NCI-H1436 treated with DMSO at 0.1 percent for 48 hours (cell line): ENCODE measurements at regions not wholly inside any gene's neighbourhood (a gene's known extent, or its start where the extent isn't known, plus 50 kb on each side); places are given as distances from the start of the nearest gene placed in this dataset.
"Not testable (repeated sequence)": the region's sequence is repeated elsewhere in the genome, so short reads cannot be mapped to it uniquely, and the experiment has no call there.

Experiments used
- DNase-seq: peaks from one replicate; lab custom pipeline; 2025; lab: John Stamatoyannopoulos, UW

- DNase-seq: peak; percentile 42
These were observed 86.4 kb upstream of the SEZ6L start for GRCh38 chr22:26082866-26083265.

DNA sequence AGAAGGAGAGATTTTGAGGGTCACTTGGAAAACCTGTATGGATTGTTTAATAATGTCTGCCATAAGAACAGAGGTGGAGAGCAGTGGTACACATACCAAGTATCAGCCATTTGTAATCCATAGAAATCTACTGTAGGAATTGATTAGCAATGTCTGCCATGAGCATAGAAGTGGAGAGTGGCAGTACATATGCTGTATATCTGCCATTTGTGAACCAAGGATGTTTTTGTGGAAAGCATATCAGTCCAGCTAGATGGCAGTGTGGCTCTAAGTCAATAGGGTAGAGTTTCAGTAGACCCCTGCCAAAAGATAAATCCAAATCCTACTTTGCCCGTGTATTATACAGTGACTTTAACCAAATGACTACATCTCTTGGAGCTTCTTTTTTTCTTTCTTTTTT is 82.9 kb upstream of the SEZ6L start:
- peak; percentile 30 for DNase-seq

GRCh38 chr22:26087816-26088215 is 81.4 kb upstream of the SEZ6L start:
- no peak for DNase-seq

DNA sequence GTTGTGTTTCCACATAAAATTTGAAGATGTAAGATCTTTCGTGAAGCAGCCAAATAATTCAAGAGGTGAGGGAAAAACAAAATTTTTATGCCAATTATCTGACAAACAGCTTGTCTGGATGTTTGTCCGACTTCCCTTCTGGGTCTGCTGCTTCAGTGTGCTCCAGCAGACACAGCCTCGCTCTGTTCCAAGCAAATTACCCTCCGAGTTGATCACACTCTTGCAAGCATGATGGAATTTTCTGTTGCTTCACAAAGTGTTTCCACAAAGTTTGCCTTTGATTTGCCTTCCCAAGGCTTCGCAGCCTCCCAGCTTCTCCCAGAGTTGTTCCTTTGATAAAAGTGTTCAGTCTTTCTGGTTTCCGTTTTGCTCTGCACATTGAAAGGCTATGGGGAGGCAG is 78.4 kb upstream of the SEZ6L start:
- DNase-seq: no peak

DNA sequence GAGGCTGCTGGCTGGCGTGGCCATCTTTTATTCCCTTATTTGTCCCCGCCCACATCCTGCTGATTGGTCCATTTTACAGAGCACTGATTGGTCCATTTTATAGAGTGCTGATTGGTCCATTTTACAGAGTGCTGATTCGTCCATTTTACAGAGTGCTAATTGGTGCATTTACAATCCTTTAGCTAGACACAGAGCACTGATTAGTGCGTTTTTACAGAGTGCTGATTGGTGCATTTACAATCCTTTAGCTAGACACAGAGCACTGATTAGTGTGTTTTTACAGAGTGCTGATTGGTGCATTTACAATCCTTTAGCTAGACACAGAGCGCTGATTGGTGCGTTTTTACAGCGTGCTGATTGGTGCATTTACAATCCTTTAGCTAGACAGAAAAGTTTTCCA is 74.8 kb upstream of the SEZ6L start:
- not testable (repeated sequence) for DNase-seq

GRCh38 chr22:26095256-26095956 is 73.9 kb upstream of the SEZ6L start:
- DNase-seq: no peak

- DNase-seq: no peak
These were observed 71.9 kb upstream of the SEZ6L start for GRCh38 chr22:26097411-26097810.

DNA sequence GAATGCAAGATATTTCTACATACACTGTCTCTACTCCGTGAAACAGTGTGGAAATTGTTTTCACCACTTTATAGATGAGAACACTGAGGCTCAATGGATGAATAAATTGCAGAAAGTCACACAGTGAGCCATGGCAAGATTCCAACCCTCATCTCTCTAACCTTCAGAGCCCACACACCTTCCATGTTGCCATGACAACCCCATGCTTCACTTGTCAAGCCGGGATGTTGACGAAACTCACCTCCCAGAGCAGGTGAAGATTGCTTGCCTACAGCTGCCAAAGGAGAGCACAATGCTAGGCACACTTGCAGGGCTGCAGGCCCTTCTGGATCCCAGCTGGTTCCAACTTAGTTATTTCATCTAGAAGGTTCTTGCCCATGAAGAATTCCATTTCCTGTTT is 71.4 kb upstream of the SEZ6L start:
- no peak for DNase-seq

GRCh38 chr22:26103023-26103422 is 66.2 kb upstream of the SEZ6L start:
- no peak for DNase-seq

DNA sequence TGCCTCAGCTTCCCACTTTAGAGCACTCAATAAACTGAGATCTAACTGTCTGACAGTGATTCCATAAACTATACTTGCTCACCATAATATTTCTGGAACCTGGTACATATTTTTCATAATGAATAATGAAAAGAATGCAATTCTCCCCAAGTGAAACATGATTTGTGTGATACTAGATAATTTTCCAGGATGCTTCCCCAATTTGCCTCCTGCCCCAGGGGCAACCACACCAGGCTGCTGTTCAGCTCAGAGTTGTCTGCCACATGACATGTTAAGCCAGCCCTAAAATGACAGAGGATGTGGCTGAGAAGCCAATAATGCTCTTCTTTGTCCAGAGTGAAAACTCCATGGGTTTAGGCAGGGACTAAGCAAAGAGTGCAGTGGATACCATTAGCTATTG is 62.9 kb upstream of the SEZ6L start:
- DNase-seq: no peak

DNA sequence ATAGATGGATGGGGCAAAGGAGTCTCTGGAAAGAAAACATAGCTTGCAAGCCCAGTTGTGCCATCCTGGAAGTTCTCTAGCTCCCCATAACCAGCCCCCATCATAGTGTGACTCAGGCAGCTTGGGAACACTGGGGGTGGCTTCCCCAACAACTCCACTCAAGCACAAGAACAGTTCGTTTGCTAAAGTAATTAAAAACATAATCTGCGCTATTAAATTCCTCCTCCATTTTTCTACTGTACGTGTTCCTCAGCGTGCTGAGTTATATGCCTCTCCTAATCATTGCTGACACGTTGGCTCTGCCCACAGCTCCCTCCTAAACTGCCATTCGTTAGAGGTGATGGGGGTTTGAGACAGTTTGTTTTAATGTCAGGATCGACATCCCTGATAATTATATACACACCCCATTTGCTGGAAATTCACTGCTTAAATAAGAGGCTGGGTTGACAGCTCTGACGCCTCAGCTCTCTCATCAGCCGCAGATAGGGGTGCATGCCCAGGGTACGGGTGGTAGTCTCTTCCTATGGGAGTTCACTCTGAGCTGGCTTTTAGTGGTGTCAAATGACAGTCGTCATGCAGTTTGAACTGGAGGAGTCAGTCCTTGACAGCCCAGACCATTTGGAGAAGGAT is 59.5 kb upstream of the SEZ6L start:
- DNase-seq: no peak

DNA sequence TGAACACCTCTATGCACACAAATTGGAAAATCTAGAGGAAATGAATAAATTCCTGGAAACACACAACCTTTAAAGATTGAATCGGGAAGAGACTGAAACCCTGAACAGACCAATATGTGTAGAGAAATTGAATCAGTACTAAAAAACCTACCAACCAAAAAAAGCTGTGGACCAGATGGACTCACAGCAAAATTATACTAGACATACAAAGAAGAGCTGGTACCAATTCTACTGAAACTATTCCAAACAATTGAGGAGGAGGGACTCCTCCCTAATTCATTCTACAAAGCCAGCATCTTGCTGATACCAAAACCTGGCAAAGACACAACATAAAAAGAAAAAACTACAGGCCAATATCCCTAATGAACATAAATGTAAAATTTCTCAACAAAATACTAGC is 54.4 kb upstream of the SEZ6L start:
- DNase-seq: no peak

DNA sequence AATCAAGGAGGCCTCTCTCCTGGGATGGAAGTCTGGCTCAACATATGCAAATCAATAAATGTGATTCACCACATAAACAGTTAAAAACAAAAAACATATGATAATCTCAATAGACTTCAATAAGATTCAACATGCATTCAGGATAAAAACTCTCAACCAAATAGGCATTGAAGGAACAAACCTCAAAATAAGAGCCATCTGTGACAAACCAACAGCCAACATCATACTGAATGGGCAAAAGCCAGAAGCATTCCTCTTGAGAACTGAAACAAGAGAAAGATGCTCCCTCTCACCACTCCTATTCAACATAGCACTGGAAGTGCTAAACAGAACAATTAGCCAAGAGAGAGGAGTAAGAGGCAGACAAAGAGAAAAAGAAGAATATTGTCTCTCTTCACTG is 54.0 kb upstream of the SEZ6L start:
- no peak for DNase-seq
